Peyer's patch (tissue), 4 donors: ENCODE measurements at regions not wholly inside any gene's neighbourhood (a gene's known extent, or its start where the extent isn't known, plus 50 kb on each side); places are given as distances from the start of the nearest gene placed in this dataset.

ENCODE experiments used
- POLR2A ChIP-seq, 2 donors: fragments of 450-650 bp; IDR thresholded peaks; one replicate each; pipeline ENCODE4 v1.5.1; 2017; ENCODE audit warnings: antibody characterized with exemption in 2 of 2, mild to moderate bottlenecking in 2 of 2, moderate library complexity in 2 of 2
- TF ChIP-seq, protein P1 (sequence below), 6 experiments: fragments of 450-650 bp in 4 of 6; fragments of 200-600 bp in 2 of 6; sonication (generic) in 1 of 6; IDR thresholded peaks; one replicate each; pipeline ENCODE4 v1.5.1; 2017 to 2019; ENCODE audit warnings: antibody characterized with exemption in 6 of 6, mild to moderate bottlenecking in 3 of 6, moderate library complexity in 1 of 6

DNA sequence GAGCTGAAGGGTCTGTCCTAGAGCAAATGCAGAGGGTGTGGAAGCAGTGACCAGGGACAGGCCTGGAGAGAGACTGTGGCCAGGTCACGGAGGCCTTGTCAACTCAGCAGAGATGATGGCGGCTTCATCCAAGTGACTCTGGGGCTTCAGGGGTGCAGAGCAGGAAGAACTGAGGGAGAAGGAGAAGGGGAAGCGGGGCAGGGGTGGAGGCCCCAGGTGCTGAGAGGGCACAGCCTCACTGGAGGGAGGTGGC lies 299.1 kb downstream of the ZNF536 start:
- TF ChIP-seq, protein P1, sequence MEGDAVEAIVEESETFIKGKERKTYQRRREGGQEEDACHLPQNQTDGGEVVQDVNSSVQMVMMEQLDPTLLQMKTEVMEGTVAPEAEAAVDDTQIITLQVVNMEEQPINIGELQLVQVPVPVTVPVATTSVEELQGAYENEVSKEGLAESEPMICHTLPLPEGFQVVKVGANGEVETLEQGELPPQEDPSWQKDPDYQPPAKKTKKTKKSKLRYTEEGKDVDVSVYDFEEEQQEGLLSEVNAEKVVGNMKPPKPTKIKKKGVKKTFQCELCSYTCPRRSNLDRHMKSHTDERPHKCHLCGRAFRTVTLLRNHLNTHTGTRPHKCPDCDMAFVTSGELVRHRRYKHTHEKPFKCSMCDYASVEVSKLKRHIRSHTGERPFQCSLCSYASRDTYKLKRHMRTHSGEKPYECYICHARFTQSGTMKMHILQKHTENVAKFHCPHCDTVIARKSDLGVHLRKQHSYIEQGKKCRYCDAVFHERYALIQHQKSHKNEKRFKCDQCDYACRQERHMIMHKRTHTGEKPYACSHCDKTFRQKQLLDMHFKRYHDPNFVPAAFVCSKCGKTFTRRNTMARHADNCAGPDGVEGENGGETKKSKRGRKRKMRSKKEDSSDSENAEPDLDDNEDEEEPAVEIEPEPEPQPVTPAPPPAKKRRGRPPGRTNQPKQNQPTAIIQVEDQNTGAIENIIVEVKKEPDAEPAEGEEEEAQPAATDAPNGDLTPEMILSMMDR (IDR thresholded peaks at IDR 0.05) = no peak
- TF ChIP-seq POLR2A (IDR thresholded peaks at IDR 0.05) = no peak
